ENCODE measurements at regions not wholly inside any gene's neighbourhood (a gene's known extent, or its start where the extent isn't known, plus 50 kb on each side); places are given as distances from the start of the nearest gene placed in this dataset.
"Not testable (repeated sequence)": the region's sequence is repeated elsewhere in the genome, so short reads cannot be mapped to it uniquely, and the experiment has no call there.

GRCh38 chr4:167876091-167876490 is 216.2 kb upstream of the ANXA10 start:
- 0 out of 2 replicates have a peak, but pooled peaks have one; percentile 8 for TF ChIP-seq CEBPB (IDR thresholded peaks at IDR 0.05; ENCODE audit: low read depth, low read length)
- not testable (repeated sequence) for TF ChIP-seq USF2 (IDR thresholded peaks at IDR 0.05; ENCODE audit: low read length); CTCF (IDR thresholded peaks at IDR 0.05; ENCODE audit: control extremely low read depth in 1 of 3, insufficient read depth in 1 of 3, low read depth in 1 of 3, low read length in 3 of 3); RFX5 (IDR thresholded peaks at IDR 0.05; ENCODE audit: borderline replicate concordance, low read depth, low read length); TCF12 (IDR thresholded peaks at IDR 0.05; ENCODE audit: low read depth, low read length); E2F6 (IDR thresholded peaks at IDR 0.05); MAX (IDR thresholded peaks at IDR 0.05)
